ENCODE measurements at regions not wholly inside any gene's neighbourhood (a gene's known extent, or its start where the extent isn't known, plus 50 kb on each side); places are given as distances from the start of the nearest gene placed in this dataset.

- Mint-ChIP-seq H3K36me3 (ENCODE audit: low read depth) (no peaks in the 10 kb centered on the region), H3K4me3 (no peak overlapping the region), H3K27ac (ENCODE audit: unreplicated experiment) (no peak overlapping the region), H3K4me1 (no peaks in the 10 kb centered on the region), H3K9me3 (no peaks in the 10 kb centered on the region), H3K27me3 (ENCODE audit: low read depth) (no peaks in the 10 kb centered on the region)
- DNase-seq (ENCODE audit: low read depth, low spot score): no peak
- no peak for TF ChIP-seq CTCF (conservative IDR thresholded peaks at IDR 0.05)
Observed at GRCh38 chr9:23120630-23121029, 674.0 kb downstream of the DMRTA1 start.

DNA sequence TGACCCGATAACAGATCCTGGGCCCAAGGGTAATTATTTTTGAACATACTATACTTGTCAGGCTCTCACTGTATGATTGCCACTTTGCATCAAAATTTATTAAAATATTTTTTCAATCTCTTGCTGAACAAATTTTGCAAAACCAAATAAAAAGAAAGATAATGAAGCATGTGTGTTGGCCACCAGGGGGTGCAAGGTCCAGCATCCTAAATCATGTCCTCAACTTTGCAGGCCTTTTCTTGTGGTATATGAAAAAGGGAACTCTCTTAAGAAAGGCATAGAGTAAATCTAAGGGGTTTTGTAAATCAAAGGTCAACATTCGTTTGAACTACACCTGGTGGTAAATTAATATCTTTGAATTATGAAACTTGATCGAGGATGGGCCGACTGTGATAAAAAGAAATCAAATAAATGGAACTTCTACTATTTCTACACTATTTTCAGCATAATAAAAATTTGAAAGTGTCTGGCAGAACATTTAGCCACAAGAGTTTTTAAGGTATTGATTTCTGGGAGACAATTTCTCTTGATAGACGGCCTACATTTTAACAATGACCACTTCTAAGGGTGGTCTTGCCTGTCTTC, 676.5 kb downstream of the DMRTA1 start:
- no peaks in the 10 kb centered on the region for H3K9me3 Mint-ChIP-seq
- H3K27me3 Mint-ChIP-seq (ENCODE audit: low read depth): no peaks in the 10 kb centered on the region
- H3K36me3 Mint-ChIP-seq (ENCODE audit: low read depth): no peaks in the 10 kb centered on the region
- H3K4me1 Mint-ChIP-seq: no peaks in the 10 kb centered on the region
- DNase-seq (ENCODE audit: low read depth, low spot score): peak; percentile 23
- H3K27ac Mint-ChIP-seq (ENCODE audit: unreplicated experiment): no peak overlapping the region
- TF ChIP-seq CTCF (conservative IDR thresholded peaks at IDR 0.05): peak; percentile 87
- no peak overlapping the region for H3K4me3 Mint-ChIP-seq

GRCh38 chr9:23145467-23145866, 680.6 kb downstream of the ELAVL2 start:
- no peak for DNase-seq (ENCODE audit: low read depth, low spot score)

DNA sequence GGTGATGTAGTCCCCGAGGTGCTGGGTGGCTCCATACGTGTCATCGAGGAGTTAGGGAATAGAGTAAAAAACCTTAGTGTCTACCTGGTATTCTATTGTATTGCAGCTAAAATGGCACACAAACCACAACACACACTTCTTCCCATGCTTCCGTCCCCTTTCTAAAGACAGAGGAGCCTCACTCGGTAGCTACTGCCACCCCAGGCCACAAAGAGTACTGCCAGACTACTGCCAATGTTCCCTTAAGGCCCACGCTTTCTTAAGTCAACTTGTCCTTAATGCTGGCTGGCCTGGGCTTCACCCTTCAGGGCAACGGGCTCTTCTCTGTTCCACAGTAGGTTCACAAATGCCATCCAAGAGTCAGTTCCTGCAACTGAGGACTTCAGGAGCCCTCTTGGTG, 673.0 kb downstream of the ELAVL2 start:
- no peak overlapping the region for H3K4me3 Mint-ChIP-seq
- H3K27me3 Mint-ChIP-seq (ENCODE audit: low read depth): no peaks in the 10 kb centered on the region
- H3K36me3 Mint-ChIP-seq (ENCODE audit: low read depth): no peaks in the 10 kb centered on the region
- no peak for TF ChIP-seq CTCF (conservative IDR thresholded peaks at IDR 0.05)
- DNase-seq (ENCODE audit: low read depth, low spot score): no peak
- no peaks in the 10 kb centered on the region for H3K4me1 Mint-ChIP-seq
- H3K27ac Mint-ChIP-seq (ENCODE audit: unreplicated experiment): no peak overlapping the region
- H3K9me3 Mint-ChIP-seq: peaks cover 6% of the 10 kb centered on the region

More at GRCh38 chr9:23145467-23145866, 680.6 kb downstream of the ELAVL2 start:
- Mint-ChIP-seq H3K4me3 (no peak overlapping the region), H3K4me1 (no peaks in the 10 kb centered on the region), H3K27ac (ENCODE audit: unreplicated experiment) (no peak overlapping the region), H3K36me3 (ENCODE audit: low read depth) (peaks cover 15% of the 10 kb centered on the region), H3K27me3 (ENCODE audit: low read depth) (no peaks in the 10 kb centered on the region), H3K9me3 (peaks cover 16% of the 10 kb centered on the region)
- no peak for TF ChIP-seq CTCF (conservative IDR thresholded peaks at IDR 0.05)

DNA sequence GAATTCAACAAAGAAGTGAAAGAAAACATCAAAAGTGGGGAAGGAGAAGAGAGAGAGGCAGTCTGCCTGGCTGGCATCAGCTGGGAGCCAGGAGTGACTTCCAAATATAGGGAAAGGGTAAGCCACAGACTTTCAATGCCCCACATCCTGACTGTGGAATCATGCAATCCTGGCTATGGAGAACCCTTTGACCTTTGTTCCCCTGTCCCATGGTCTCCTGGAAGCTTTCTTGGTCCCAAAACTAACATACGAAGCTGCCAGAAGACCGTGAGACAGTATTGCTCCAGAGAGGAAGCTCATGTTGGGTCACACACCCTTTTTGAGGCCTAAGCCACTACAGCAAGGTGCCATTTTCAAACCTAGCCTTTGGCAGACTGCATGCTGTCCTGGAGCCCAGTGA, 665.5 kb downstream of the ELAVL2 start:
- no peak for TF ChIP-seq CTCF (conservative IDR thresholded peaks at IDR 0.05)
- H3K27me3 Mint-ChIP-seq (ENCODE audit: low read depth): no peaks in the 10 kb centered on the region
- H3K4me3 Mint-ChIP-seq: no peak overlapping the region
- H3K9me3 Mint-ChIP-seq: peaks cover 5% of the 10 kb centered on the region
- H3K27ac Mint-ChIP-seq (ENCODE audit: unreplicated experiment): no peak overlapping the region
- no peaks in the 10 kb centered on the region for H3K4me1 Mint-ChIP-seq
- no peaks in the 10 kb centered on the region for H3K36me3 Mint-ChIP-seq (ENCODE audit: low read depth)
- DNase-seq (ENCODE audit: low read depth, low spot score): no peak
